Urinary bladder (tissue), 3 donors: ENCODE measurements at regions not wholly inside any gene's neighbourhood (a gene's known extent, or its start where the extent isn't known, plus 50 kb on each side); places are given as distances from the start of the nearest gene placed in this dataset.
"Not testable (repeated sequence)": the region's sequence is repeated elsewhere in the genome, so short reads cannot be mapped to it uniquely, and the experiment has no call there.

ENCODE experiments used
- DNase-seq: peaks from one replicate; pipeline ENCODE4 v3.0.0-alpha.2; 2015; ENCODE audit errors: extremely low spot score
- H3K27ac ChIP-seq: one replicate; pipeline ENCODE4 v1.5.1; 2013; ENCODE audit warnings: low read depth, mild to moderate bottlenecking, moderate library complexity
- H3K36me3 ChIP-seq: one replicate; pipeline ENCODE4 v1.6.1; 2013; ENCODE audit warnings: mild to moderate bottlenecking, moderate library complexity; ENCODE audit not compliant: insufficient read depth
- H3K4me1 ChIP-seq: one replicate; pipeline ENCODE4 v1.6.1; 2013; ENCODE audit warnings: mild to moderate bottlenecking, moderate library complexity; ENCODE audit not compliant: insufficient read depth
- H3K4me3 ChIP-seq: one replicate; pipeline ENCODE4 v1.5.1; 2013; ENCODE audit warnings: low read depth, low read length
- WGBS: extraction: QIAGEN DNeasy Blood & Tissue Kit; methylation state at CpG from one replicate; pipeline ENCODE4 v1.1.7; 2013; 5-methylcytosine and 5-hydroxymethylcytosine counted together
- donor health status: healthy with polysubstance abuse.
- donor health status: healthy.

GRCh38 chr3:152147748-152148147 is 121.0 kb upstream of the MBNL1 start:
- no peaks in the 10 kb centered on the region for H3K4me1 ChIP-seq
- DNase-seq = no peak
- H3K36me3 ChIP-seq = no peaks in the 10 kb centered on the region
- no peak overlapping the region for H3K27ac ChIP-seq
- no peak overlapping the region for H3K4me3 ChIP-seq

GRCh38 chr3:152148579-152148978 is 120.2 kb upstream of the MBNL1 start:
- 45% methylated on average over 1 of the region's 1 CpG for WGBS
- H3K27ac ChIP-seq = no peak overlapping the region
- no peaks in the 10 kb centered on the region for H3K4me1 ChIP-seq

GRCh38 chr3:152149832-152150231 is 118.9 kb upstream of the MBNL1 start:
- 87% methylated on average over 1 of the region's 1 CpG for WGBS
- Histone ChIP-seq H3K36me3 (no peaks in the 10 kb centered on the region), H3K27ac (no peak overlapping the region), H3K4me1 (no peaks in the 10 kb centered on the region), H3K4me3 (no peak overlapping the region)
- DNase-seq = no peak

More at GRCh38 chr3:152148579-152148978, 120.2 kb upstream of the MBNL1 start:
- Histone ChIP-seq H3K36me3 (no peaks in the 10 kb centered on the region), H3K4me3 (no peak overlapping the region)
- DNase-seq = no peak

- 40% methylated on average over 8 of the region's 8 CpGs for WGBS
- Histone ChIP-seq H3K36me3 (no peaks in the 10 kb centered on the region), H3K4me3 (no peak overlapping the region), H3K4me1 (no peaks in the 10 kb centered on the region), H3K27ac (no peak overlapping the region)
- no peak for DNase-seq
These were observed 117.4 kb upstream of the MBNL1 start for GRCh38 chr3:152151216-152151876.

GRCh38 chr3:152151877-152152765 is 116.6 kb upstream of the MBNL1 start:
- not testable (repeated sequence) for H3K4me1 ChIP-seq, H3K36me3 ChIP-seq, DNase-seq, H3K4me3 ChIP-seq, H3K27ac ChIP-seq
- WGBS = 96% methylated on average over 42 of the region's 42 CpGs

- H3K27ac ChIP-seq = not testable (repeated sequence)
- WGBS = 96% methylated on average over 5 of the region's 5 CpGs
These were observed 115.6 kb upstream of the MBNL1 start for GRCh38 chr3:152153115-152153514.

GRCh38 chr3:152155246-152156020 is 113.3 kb upstream of the MBNL1 start:
- Histone ChIP-seq H3K27ac (no peak overlapping the region), H3K4me1 (no peaks in the 10 kb centered on the region), H3K36me3 (no peaks in the 10 kb centered on the region), H3K4me3 (no peak overlapping the region)
- 63% methylated on average over 5 of the region's 5 CpGs for WGBS
- DNase-seq = no peak

More at GRCh38 chr3:152153115-152153514, 115.6 kb upstream of the MBNL1 start:
- not testable (repeated sequence) for H3K4me1 ChIP-seq, DNase-seq, H3K4me3 ChIP-seq, H3K36me3 ChIP-seq

GRCh38 chr3:152156880-152157279 is 111.8 kb upstream of the MBNL1 start:
- Histone ChIP-seq H3K4me1 (no peaks in the 10 kb centered on the region), H3K36me3 (no peaks in the 10 kb centered on the region), H3K4me3 (no peak overlapping the region), H3K27ac (no peak overlapping the region)
- WGBS = 64% methylated on average over 3 of the region's 3 CpGs
- no peak for DNase-seq

GRCh38 chr3:152157337-152157736 is 111.4 kb upstream of the MBNL1 start:
- Histone ChIP-seq H3K36me3 (no peaks in the 10 kb centered on the region), H3K4me3 (no peak overlapping the region), H3K27ac (no peak overlapping the region), H3K4me1 (no peaks in the 10 kb centered on the region)
- no peak for DNase-seq

- 43% methylated on average over 4 of the region's 4 CpGs for WGBS
- Histone ChIP-seq H3K36me3 (no peaks in the 10 kb centered on the region), H3K4me1 (no peaks in the 10 kb centered on the region), H3K4me3 (no peak overlapping the region), H3K27ac (no peak overlapping the region)
- DNase-seq = no peak
These were observed 109.4 kb upstream of the MBNL1 start for GRCh38 chr3:152159328-152159727.

GRCh38 chr3:152160350-152161011 is 108.2 kb upstream of the MBNL1 start:
- H3K27ac ChIP-seq = no peak overlapping the region
- no peak for DNase-seq
- no peaks in the 10 kb centered on the region for H3K4me1 ChIP-seq
- H3K36me3 ChIP-seq = no peaks in the 10 kb centered on the region
- 81% methylated on average over 5 of the region's 5 CpGs for WGBS
- no peak overlapping the region for H3K4me3 ChIP-seq

GRCh38 chr3:152172460-152172859 is 96.3 kb upstream of the MBNL1 start:
- 88% methylated on average over 1 of the region's 1 CpG for WGBS
- H3K4me1 ChIP-seq = no peaks in the 10 kb centered on the region
- no peaks in the 10 kb centered on the region for H3K36me3 ChIP-seq
- H3K27ac ChIP-seq = no peak overlapping the region
- no peak for DNase-seq
- no peak overlapping the region for H3K4me3 ChIP-seq

- Histone ChIP-seq H3K4me1 (no peaks in the 10 kb centered on the region), H3K36me3 (no peaks in the 10 kb centered on the region), H3K4me3 (no peak overlapping the region), H3K27ac (no peak overlapping the region)
- DNase-seq = no peak
- 95% methylated on average over 1 of the region's 1 CpG for WGBS
These were observed 95.1 kb upstream of the MBNL1 start for GRCh38 chr3:152173627-152174026.
